ENCODE measurements at regions not wholly inside any gene's neighbourhood (a gene's known extent, or its start where the extent isn't known, plus 50 kb on each side); places are given as distances from the start of the nearest gene placed in this dataset.
A peak's percentile ranks its signal among the peaks of the same experiment; 100 is the strongest.

DNA sequence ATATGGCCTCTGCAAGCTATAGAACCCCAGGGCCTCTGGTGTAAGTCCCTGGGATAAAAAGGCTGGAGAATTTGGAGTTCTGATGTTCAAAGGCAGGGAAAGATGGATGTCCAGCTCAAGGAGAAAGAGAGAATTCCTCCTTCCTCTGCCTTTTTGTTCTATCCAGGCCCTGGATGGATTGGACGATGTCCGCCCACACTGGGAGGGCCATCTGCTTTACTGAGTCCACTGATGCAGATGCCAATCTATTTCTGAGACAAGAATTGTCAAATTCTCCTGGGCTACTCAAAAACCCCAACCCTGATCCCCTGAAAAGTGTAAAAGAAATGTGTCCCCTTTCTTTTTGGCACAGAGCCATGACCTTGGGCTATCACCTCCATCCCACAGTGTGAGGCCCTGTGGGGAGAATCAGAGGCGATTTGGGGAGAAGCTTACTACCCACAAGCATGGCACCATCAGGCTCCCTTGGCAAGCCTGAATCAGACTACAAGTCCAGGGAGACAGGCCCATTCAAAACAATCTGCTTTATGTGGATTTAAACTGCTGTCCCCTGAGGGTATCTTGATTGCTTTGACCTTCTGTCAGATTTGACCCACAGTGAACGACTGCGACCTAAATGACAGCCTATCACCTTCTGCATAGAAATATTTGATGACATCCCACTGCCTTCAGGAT, 334.0 kb downstream of the NUAK1 start:
- no peak overlapping the region for H3K4me3 Mint-ChIP-seq
- H3K27me3 Mint-ChIP-seq, result no peaks in the 10 kb centered on the region
- no peaks in the 10 kb centered on the region for H3K4me1 Mint-ChIP-seq
- DNase-seq (no peak), ATAC-seq (ENCODE audit: low read depth in 2 of 2) (no peak)
- peaks cover 0 to 15% (median 0%) of the 10 kb centered on the region in 7 donors for H3K9me3 Mint-ChIP-seq
- H3K27ac Mint-ChIP-seq, result no peak overlapping the region
- no peaks in the 10 kb centered on the region for H3K36me3 Mint-ChIP-seq

DNA sequence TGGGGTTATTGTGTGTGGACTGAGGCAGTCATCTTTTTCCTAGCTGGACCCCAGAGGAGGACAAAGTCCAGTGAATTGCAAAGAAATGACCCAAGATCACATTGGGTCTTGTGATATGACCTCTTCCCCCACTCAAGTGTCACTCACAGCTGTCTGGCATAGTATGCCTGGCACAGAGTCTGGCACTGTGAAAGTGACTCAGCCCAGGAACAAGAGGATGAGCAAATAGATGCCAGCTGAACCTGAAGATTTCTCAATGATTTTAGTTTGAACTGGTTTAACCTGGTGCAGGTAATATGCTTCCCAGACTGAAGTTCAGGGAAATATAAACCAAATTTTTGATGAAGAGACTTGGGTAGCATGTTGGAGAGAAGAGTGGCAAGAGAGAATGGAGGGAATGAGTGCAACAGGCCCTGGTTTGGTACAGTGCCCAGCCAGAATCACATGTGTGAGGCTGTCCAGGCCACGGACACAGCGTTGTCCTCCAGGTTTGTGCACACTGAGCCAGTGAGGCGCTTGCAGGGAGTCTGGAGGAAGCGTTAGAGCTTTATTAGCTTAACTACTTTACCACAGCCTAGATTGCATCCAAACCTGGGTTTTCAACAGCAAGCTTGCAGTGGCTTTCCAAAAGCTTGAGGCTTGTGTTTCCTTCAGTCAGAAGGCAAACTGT, 332.9 kb downstream of the NUAK1 start:
- Mint-ChIP-seq H3K27me3 (no peaks in the 10 kb centered on the region), H3K27ac (no peak overlapping the region), H3K4me3 (no peak overlapping the region), H3K4me1 (no peaks in the 10 kb centered on the region), H3K36me3 (no peaks in the 10 kb centered on the region), H3K9me3 (peaks cover 0 to 10% (median 0%) of the 10 kb centered on the region in 7 donors)
- ATAC-seq (ENCODE audit: low read depth in 2 of 2) (no peak), DNase-seq (no peak)

DNA sequence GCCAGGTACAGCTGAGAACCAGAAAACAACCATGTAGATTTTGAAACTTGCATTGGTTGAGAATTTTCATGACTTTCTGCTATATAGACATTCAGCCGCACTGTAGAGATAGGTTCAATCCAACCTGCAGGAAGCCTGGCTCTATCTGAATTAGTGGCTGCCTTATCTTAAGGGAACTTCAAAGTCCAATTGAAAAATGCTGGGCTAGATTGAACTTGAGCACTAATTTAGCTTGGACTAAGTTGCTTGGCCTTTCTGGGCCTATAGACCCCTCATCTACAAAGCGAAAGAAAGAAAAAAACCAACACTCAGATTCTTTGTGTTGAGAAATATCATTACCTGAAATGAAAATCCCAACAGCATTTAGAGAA, 332.4 kb downstream of the NUAK1 start:
- ATAC-seq (ENCODE audit: low read depth in 2 of 2) (no peak), DNase-seq (no peak)
- Mint-ChIP-seq H3K27me3 (no peaks in the 10 kb centered on the region), H3K27ac (no peak overlapping the region), H3K9me3 (peaks cover 0 to 10% (median 0%) of the 10 kb centered on the region in 7 donors), H3K36me3 (no peaks in the 10 kb centered on the region), H3K4me3 (no peak overlapping the region), H3K4me1 (no peaks in the 10 kb centered on the region)

- no peaks in the 10 kb centered on the region for H3K4me1 Mint-ChIP-seq
Observed at GRCh38 chr12:105812366-105812765, 326.4 kb downstream of the NUAK1 start.

GRCh38 chr12:105813201-105813600, 325.6 kb downstream of the NUAK1 start:
- Mint-ChIP-seq H3K4me1 (no peaks in the 10 kb centered on the region), H3K27ac (no peak overlapping the region), H3K9me3 (peaks cover 0 to 5% (median 0%) of the 10 kb centered on the region in 7 donors), H3K4me3 (no peak overlapping the region), H3K36me3 (no peaks in the 10 kb centered on the region), H3K27me3 (peaks cover 0 to 11% (median 8%) of the 10 kb centered on the region in 3 donors)
- no peak for DNase-seq
- no peak for ATAC-seq (ENCODE audit: low read depth in 2 of 2)

More at GRCh38 chr12:105812366-105812765, 326.4 kb downstream of the NUAK1 start:
- DNase-seq (no peak), ATAC-seq (ENCODE audit: low read depth in 2 of 2) (no peak)
- peaks cover 0 to 11% (median 8%) of the 10 kb centered on the region in 3 donors for H3K27me3 Mint-ChIP-seq
- H3K4me3 Mint-ChIP-seq, result no peak overlapping the region
- H3K27ac Mint-ChIP-seq, result no peak overlapping the region
- no peaks in the 10 kb centered on the region for H3K36me3 Mint-ChIP-seq
- peaks cover 0 to 5% (median 0%) of the 10 kb centered on the region in 7 donors for H3K9me3 Mint-ChIP-seq

GRCh38 chr12:105814283-105814682, 324.5 kb downstream of the NUAK1 start:
- H3K9me3 Mint-ChIP-seq, result peaks cover 0 to 5% (median 0%) of the 10 kb centered on the region in 7 donors
- H3K4me1 Mint-ChIP-seq, result no peaks in the 10 kb centered on the region
- ATAC-seq (ENCODE audit: low read depth in 2 of 2) (no peak), DNase-seq (no peak)
- H3K27ac Mint-ChIP-seq, result no peak overlapping the region
- H3K4me3 Mint-ChIP-seq, result no peak overlapping the region
- H3K36me3 Mint-ChIP-seq, result no peaks in the 10 kb centered on the region
- peaks cover 0 to 11% (median 8%) of the 10 kb centered on the region in 3 donors for H3K27me3 Mint-ChIP-seq

DNA sequence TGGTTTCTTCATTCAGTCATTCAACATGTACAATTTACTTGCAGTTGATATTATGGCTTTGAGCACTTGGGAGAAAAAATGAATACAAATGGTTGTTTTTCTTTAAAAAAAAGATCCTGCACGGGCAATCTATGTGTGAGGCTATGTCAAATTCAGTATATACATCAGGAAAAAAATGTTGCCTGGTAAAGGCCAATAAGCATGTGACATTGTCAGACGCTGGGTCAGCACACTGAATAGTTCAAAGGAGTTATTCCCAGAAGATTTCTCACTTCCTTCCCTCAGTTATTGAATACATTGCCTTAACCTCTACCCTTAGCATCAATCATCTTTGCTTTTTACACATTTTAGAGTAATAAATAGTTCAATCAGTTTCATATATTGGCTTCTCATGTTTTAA, 319.2 kb downstream of the NUAK1 start:
- Mint-ChIP-seq H3K4me1 (no peaks in the 10 kb centered on the region), H3K27ac (no peak overlapping the region), H3K9me3 (peaks cover 0 to 8% (median 1%) of the 10 kb centered on the region in 7 donors), H3K4me3 (no peak overlapping the region), H3K36me3 (no peaks in the 10 kb centered on the region), H3K27me3 (peaks cover 5 to 11% (median 8%) of the 10 kb centered on the region in 3 donors)
- DNase-seq (no peak), ATAC-seq (ENCODE audit: low read depth in 2 of 2) (no peak)

- H3K27me3 Mint-ChIP-seq, result peaks cover 5 to 11% (median 8%) of the 10 kb centered on the region in 3 donors
- DNase-seq (no peak), ATAC-seq (ENCODE audit: low read depth in 2 of 2) (no peak)
- H3K36me3 Mint-ChIP-seq, result no peaks in the 10 kb centered on the region
- H3K27ac Mint-ChIP-seq, result no peak overlapping the region
- no peaks in the 10 kb centered on the region for H3K4me1 Mint-ChIP-seq
- no peak overlapping the region for H3K4me3 Mint-ChIP-seq
- peaks cover 0 to 10% (median 1%) of the 10 kb centered on the region in 7 donors for H3K9me3 Mint-ChIP-seq
Observed at GRCh38 chr12:105820429-105821125, 318.2 kb downstream of the NUAK1 start.

DNA sequence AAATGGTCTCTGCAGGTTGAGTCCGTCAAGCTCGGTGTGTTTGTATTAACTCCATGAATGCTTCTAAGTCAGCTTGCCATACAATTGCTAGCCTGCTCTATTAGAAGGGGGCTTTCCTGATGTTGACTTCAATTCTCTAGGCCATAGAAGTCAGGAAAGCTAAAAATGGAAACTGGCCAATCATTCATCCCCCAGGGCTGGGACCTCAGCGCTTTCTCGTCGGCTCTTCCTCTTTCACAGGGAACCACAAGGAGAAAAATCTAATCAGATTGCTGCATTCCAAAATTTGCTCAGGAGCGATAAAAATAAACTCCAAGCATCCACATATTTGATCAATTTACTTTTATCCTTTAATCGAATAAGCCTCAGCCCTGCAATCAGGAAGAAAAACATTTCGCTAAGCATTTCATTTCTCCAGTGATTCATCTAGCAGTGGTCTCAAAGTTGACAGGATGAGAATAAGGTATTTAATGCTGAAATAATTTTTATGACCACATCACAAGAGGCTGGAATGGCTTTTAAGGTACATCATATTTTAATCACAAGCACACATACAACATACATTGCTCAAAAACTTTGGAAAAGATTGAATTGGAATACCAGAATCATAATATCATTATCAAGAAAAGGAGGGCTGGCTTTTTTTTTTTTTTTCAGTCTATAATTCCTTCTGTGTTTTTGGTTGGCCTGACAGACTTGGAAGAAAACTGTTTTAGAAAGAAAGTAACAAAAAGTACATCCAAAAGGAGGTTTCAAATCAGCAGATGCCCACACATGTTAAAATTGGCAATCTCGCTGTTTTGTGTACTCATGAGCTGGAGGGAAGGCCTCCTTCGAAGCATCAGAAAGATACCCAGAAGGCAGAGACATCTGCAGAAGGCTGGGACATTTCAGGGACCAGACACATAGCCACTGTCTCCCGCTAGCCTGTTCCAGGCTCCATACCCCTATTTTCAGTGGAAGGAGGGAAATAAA, 316.3 kb downstream of the NUAK1 start:
- H3K9me3 Mint-ChIP-seq, result peaks cover 0 to 10% (median 4%) of the 10 kb centered on the region in 7 donors
- DNase-seq, result no peak
- H3K4me3 Mint-ChIP-seq, result peak overlapping the region in 1 of 8 donors; percentile 5
- ATAC-seq (ENCODE audit: low read depth in 2 of 2), result no peak
- no peaks in the 10 kb centered on the region for H3K36me3 Mint-ChIP-seq
- H3K4me1 Mint-ChIP-seq, result no peaks in the 10 kb centered on the region
- no peak overlapping the region for H3K27ac Mint-ChIP-seq
- H3K27me3 Mint-ChIP-seq, result peaks cover 0 to 5% (median 0%) of the 10 kb centered on the region in 3 donors

- Mint-ChIP-seq H3K4me1 (no peaks in the 10 kb centered on the region), H3K27ac (no peak overlapping the region), H3K36me3 (no peaks in the 10 kb centered on the region), H3K9me3 (peaks cover 0 to 10% (median 4%) of the 10 kb centered on the region in 7 donors), H3K4me3 (no peak overlapping the region), H3K27me3 (peaks cover 0 to 5% (median 0%) of the 10 kb centered on the region in 3 donors)
- ATAC-seq (ENCODE audit: low read depth in 2 of 2) (no peak), DNase-seq (no peak)
Observed at GRCh38 chr12:105823810-105824209, 314.9 kb downstream of the NUAK1 start.

GRCh38 chr12:105825141-105825540, 313.6 kb downstream of the NUAK1 start:
- Mint-ChIP-seq H3K27me3 (peaks cover 0 to 5% (median 0%) of the 10 kb centered on the region in 3 donors), H3K9me3 (peaks cover 0 to 10% (median 4%) of the 10 kb centered on the region in 7 donors), H3K4me1 (no peaks in the 10 kb centered on the region), H3K36me3 (no peaks in the 10 kb centered on the region), H3K27ac (no peak overlapping the region), H3K4me3 (no peak overlapping the region)
- DNase-seq (no peak), ATAC-seq (ENCODE audit: low read depth in 2 of 2) (no peak)

DNA sequence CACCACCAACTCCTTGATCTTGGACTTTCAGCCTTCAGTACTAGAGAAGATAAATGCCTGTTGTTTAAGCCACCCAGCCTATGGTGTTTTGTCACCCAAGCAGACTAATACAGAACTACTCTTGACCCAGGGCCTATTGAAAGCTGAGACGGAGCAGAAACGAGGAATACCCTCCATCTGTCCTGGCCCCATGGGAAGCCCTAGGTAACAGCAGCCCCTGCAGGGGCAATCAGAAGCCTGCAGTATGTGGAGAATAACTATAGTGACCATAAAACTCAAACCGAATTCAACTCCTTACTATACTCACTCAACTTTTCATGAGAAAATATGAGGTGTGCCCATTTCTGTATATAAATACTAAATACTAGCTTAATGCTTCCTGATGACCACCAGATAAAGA, 307.4 kb downstream of the NUAK1 start:
- H3K9me3 Mint-ChIP-seq, result peaks cover 0 to 5% (median 0%) of the 10 kb centered on the region in 7 donors
- H3K36me3 Mint-ChIP-seq, result no peaks in the 10 kb centered on the region
- H3K27ac Mint-ChIP-seq, result no peak overlapping the region
- no peak overlapping the region for H3K4me3 Mint-ChIP-seq
- no peak for ATAC-seq (ENCODE audit: low read depth in 2 of 2)
- H3K27me3 Mint-ChIP-seq, result peaks cover 0 to 4% (median 0%) of the 10 kb centered on the region in 3 donors
- no peak for DNase-seq
- no peaks in the 10 kb centered on the region for H3K4me1 Mint-ChIP-seq

DNA sequence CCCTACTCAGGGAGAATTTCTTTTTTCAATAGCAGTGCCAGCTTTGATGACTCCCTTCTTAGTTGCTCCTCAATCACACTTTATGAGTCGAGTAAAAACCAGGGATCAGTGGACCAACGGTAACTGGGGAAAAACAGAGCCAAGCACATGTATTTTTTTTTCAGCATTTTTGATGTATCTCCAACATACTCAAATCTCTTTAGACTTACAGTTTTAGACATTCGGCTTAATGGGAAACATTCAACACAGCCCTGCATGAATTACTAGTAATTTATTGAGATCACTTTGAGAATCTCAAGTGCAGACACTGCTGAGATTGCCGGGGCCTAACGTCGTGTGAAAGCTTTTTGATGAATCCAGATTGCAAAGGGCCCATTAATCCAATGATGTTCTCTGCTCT, 306.7 kb downstream of the NUAK1 start:
- ATAC-seq (ENCODE audit: low read depth in 2 of 2), result no peak
- no peaks in the 10 kb centered on the region for H3K36me3 Mint-ChIP-seq
- no peak for DNase-seq
- no peaks in the 10 kb centered on the region for H3K4me1 Mint-ChIP-seq
- H3K27me3 Mint-ChIP-seq, result peaks cover 0 to 4% (median 0%) of the 10 kb centered on the region in 3 donors
- H3K9me3 Mint-ChIP-seq, result peaks cover 0 to under 1% (median 0%) of the 10 kb centered on the region in 7 donors
- no peak overlapping the region for H3K4me3 Mint-ChIP-seq
- no peak overlapping the region for H3K27ac Mint-ChIP-seq
